Thoracic aorta (tissue), 2 donors: ENCODE measurements at regions not wholly inside any gene's neighbourhood (a gene's known extent, or its start where the extent isn't known, plus 50 kb on each side); places are given as distances from the start of the nearest gene placed in this dataset.

ENCODE experiments used
- ATAC-seq: fragments of 150-250 bp; one replicate; pipeline ENCODE4 v1.8.0; 2017; ENCODE audit warnings: low read depth; ENCODE audit not compliant: insufficient number of reproducible peaks, low FRiP score
- DNase-seq: peaks from one replicate; pipeline ENCODE4 v3.0.0-alpha.2; 2020; ENCODE audit warnings: low spot score
- H3K27ac ChIP-seq, 2 donors: fragments of 200-600 bp; sonication (generic); 1 replicate in 1 of 2; 2 replicates in 1 of 2; pipeline ENCODE4 v1.5.1; 2016; ENCODE audit warnings: mild to moderate bottlenecking in 2 of 2, moderate library complexity in 2 of 2
- H3K27me3 ChIP-seq: fragments of 200-600 bp; sonication (generic); replicated peaks from 2 replicates; pipeline ENCODE4 v1.6.0; 2016; ENCODE audit warnings: mild to moderate bottlenecking; ENCODE audit not compliant: insufficient read depth
- H3K36me3 ChIP-seq: fragments of 200-600 bp; sonication (generic); one replicate; pipeline ENCODE4 v1.5.1; 2016
- H3K4me1 ChIP-seq, 2 donors: fragments of 200-600 bp; sonication (generic); 1 replicate in 1 of 2; 2 replicates in 1 of 2; pipeline versions ENCODE4 v1.5.1 to v1.6.0; 2016; ENCODE audit warnings: low read depth in 2 of 2, mild to moderate bottlenecking in 1 of 2; ENCODE audit not compliant: control insufficient read depth in 1 of 2
- H3K4me3 ChIP-seq: fragments of 200-600 bp; sonication (generic); 2 replicates; pipeline ENCODE4 v1.5.1; 2016; ENCODE audit warnings: mild to moderate bottlenecking
- H3K9me3 ChIP-seq: fragments of 200-600 bp; sonication (generic); 2 replicates; pipeline ENCODE4 v1.5.1; 2016
- CTCF ChIP-seq: fragments of 200-600 bp; sonication (generic); IDR thresholded peaks from one replicate; pipeline ENCODE4 v1.5.1; 2019; ENCODE audit warnings: antibody characterized with exemption

GRCh38 chr7:153402721-153403541 lies 643.4 kb downstream of the ACTR3B start:
- ATAC-seq (no peak), DNase-seq (no peak)
- no peak overlapping the region for H3K4me3 ChIP-seq
- no peak for TF ChIP-seq CTCF
- no peaks in the 10 kb centered on the region for H3K36me3 ChIP-seq
- H3K9me3 ChIP-seq, result no peaks in the 10 kb centered on the region
- no peak overlapping the region for H3K27ac ChIP-seq
- H3K4me1 ChIP-seq, result no peaks in the 10 kb centered on the region
- H3K27me3 ChIP-seq, result no peaks in the 10 kb centered on the region

- Histone ChIP-seq H3K36me3 (no peaks in the 10 kb centered on the region), H3K27ac (no peak overlapping the region), H3K27me3 (no peaks in the 10 kb centered on the region), H3K4me3 (no peak overlapping the region), H3K4me1 (no peaks in the 10 kb centered on the region), H3K9me3 (no peaks in the 10 kb centered on the region)
- no peak for DNase-seq
- TF ChIP-seq CTCF, result no peak
- no peak for ATAC-seq
Observed at GRCh38 chr7:153404124-153404523, 644.6 kb downstream of the ACTR3B start.

- no peak for DNase-seq
- TF ChIP-seq CTCF, result no peak
- Histone ChIP-seq H3K4me1 (no peaks in the 10 kb centered on the region), H3K9me3 (no peaks in the 10 kb centered on the region), H3K36me3 (no peaks in the 10 kb centered on the region), H3K4me3 (no peak overlapping the region), H3K27ac (no peak overlapping the region), H3K27me3 (no peaks in the 10 kb centered on the region)
- ATAC-seq, result no peak
Observed at GRCh38 chr7:153404781-153405279, 645.3 kb downstream of the ACTR3B start.

- no peaks in the 10 kb centered on the region for H3K36me3 ChIP-seq
- TF ChIP-seq CTCF, result no peak
- H3K27ac ChIP-seq, result no peak overlapping the region
- H3K9me3 ChIP-seq, result no peaks in the 10 kb centered on the region
- DNase-seq (no peak), ATAC-seq (no peak)
- no peaks in the 10 kb centered on the region for H3K27me3 ChIP-seq
- H3K4me3 ChIP-seq, result no peak overlapping the region
- H3K4me1 ChIP-seq, result no peaks in the 10 kb centered on the region
Observed at GRCh38 chr7:153405704-153406485, 646.3 kb upstream of the DPP6 start.

GRCh38 chr7:153406486-153406872 lies 645.7 kb upstream of the DPP6 start:
- H3K36me3 ChIP-seq, result no peaks in the 10 kb centered on the region
- ATAC-seq, result no peak
- H3K9me3 ChIP-seq, result no peaks in the 10 kb centered on the region
- TF ChIP-seq CTCF, result no peak
- H3K27ac ChIP-seq, result no peak overlapping the region
- H3K4me1 ChIP-seq, result no peaks in the 10 kb centered on the region
- H3K4me3 ChIP-seq, result no peak overlapping the region
- DNase-seq, result no peak
- no peaks in the 10 kb centered on the region for H3K27me3 ChIP-seq
